ENCODE measurements at regions not wholly inside any gene's neighbourhood (a gene's known extent, or its start where the extent isn't known, plus 50 kb on each side); places are given as distances from the start of the nearest gene placed in this dataset.
"Not testable (repeated sequence)": the region's sequence is repeated elsewhere in the genome, so short reads cannot be mapped to it uniquely, and the experiment has no call there.

GRCh38 chr14:50030911-50031310, 85.5 kb downstream of the VCPKMT start:
- not testable (repeated sequence) for TF ChIP-seq CTCF (IDR thresholded peaks at IDR 0.05; ENCODE audit: poor library complexity); EZH2phosphoT487 (IDR thresholded peaks at IDR 0.05; ENCODE audit: low read depth, severe bottlenecking, unreplicated experiment); EZH2 (IDR thresholded peaks at IDR 0.05; ENCODE audit: borderline replicate concordance)
